ENCODE measurements at regions not wholly inside any gene's neighbourhood (a gene's known extent, or its start where the extent isn't known, plus 50 kb on each side); places are given as distances from the start of the nearest gene placed in this dataset.

GRCh38 chr2:7976206-7976605 lies 705.6 kb upstream of the ID2 start:
- intact Hi-C loops (cut with micrococcal nuclease), result no loop called here

- intact Hi-C loops (cut with micrococcal nuclease), result no loop called here
Measured at GRCh38 chr2:7977981-7978380, 703.9 kb upstream of the ID2 start.

DNA sequence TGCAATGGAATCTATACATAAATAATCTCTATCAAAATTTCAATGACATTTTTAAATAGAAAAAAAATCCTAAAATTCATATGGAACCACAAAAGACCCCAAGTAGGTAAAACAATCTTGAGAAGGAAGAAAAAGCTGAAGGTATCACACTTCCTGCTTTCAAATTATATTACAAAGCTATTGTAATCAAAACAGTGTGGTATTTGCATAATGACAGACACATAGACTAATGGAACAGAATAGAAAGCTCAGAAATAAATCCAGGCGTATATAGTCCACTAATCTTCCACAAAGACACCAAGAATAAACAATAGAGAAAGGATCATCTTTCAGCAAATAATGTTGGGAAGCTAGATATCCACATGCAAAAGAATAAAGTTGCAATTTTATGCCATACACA lies 699.8 kb upstream of the ID2 start:
- intact Hi-C loops (cut with micrococcal nuclease), result no loop called here

GRCh38 chr2:7983451-7983850 lies 698.4 kb upstream of the ID2 start:
- intact Hi-C loops (cut with micrococcal nuclease), result no loop called here

- intact Hi-C loops (cut with micrococcal nuclease), result no loop called here
Measured at GRCh38 chr2:7983912-7984311, 697.9 kb upstream of the ID2 start.

GRCh38 chr2:7984693-7985353 lies 697.0 kb upstream of the ID2 start:
- intact Hi-C loops (cut with micrococcal nuclease), result no loop called here

DNA sequence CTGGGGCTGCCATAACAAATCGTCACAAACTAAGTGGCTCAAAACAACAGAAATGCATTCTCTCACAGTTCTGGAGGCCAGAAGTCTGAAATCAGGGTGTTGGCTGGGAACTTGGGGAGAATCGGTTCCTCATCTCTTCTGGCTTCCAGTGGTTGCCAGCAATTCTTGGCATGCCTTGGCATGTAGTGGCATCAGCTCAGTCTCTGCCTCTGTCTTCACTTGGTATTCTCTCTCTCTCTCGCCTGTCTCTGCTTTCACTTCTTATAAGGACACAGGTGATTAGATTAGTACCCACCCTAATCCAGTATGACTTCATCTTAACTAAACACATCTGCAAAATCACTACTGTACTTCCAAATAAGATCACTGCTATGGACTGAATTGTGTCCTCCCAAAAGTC lies 695.4 kb upstream of the ID2 start:
- intact Hi-C loops (cut with micrococcal nuclease), result no loop called here

- intact Hi-C loops (cut with micrococcal nuclease), result no loop called here
Measured at GRCh38 chr2:7987992-7988391, 693.9 kb upstream of the ID2 start.

GRCh38 chr2:7988440-7988839 lies 693.4 kb upstream of the ID2 start:
- intact Hi-C loops (cut with micrococcal nuclease), result no loop called here

- intact Hi-C loops (cut with micrococcal nuclease), result no loop called here
Measured at GRCh38 chr2:7989823-7990222, 692.0 kb upstream of the ID2 start.

GRCh38 chr2:7992612-7993602 lies 688.9 kb upstream of the ID2 start:
- intact Hi-C loops (cut with micrococcal nuclease), result no loop called here

GRCh38 chr2:7994397-7994951 lies 687.4 kb upstream of the ID2 start:
- intact Hi-C loops (cut with micrococcal nuclease), result no loop called here

DNA sequence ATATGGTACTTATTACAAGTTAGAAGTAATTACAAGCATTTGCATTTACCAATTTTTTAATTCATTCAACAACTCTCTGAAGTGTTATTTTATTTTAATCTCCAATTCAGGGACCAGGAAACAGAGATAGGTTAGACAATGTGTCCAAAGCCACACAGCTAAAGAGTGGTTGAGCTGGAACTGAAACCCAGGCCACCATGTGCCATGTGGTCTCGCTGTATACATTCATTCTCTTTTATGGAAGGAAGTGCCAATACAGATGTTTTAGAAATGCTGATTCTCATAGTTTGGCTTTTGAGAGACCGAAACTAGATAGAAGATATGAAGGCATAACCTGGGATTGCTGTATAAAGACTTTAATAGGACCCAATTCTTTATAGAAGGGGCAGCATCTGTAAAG lies 684.6 kb upstream of the ID2 start:
- intact Hi-C loops (cut with micrococcal nuclease), result loop anchor here (5.0 kb wide), 2 partner anchors 570 to 685 kb away; partner anchors contain the start of gene ID2

DNA sequence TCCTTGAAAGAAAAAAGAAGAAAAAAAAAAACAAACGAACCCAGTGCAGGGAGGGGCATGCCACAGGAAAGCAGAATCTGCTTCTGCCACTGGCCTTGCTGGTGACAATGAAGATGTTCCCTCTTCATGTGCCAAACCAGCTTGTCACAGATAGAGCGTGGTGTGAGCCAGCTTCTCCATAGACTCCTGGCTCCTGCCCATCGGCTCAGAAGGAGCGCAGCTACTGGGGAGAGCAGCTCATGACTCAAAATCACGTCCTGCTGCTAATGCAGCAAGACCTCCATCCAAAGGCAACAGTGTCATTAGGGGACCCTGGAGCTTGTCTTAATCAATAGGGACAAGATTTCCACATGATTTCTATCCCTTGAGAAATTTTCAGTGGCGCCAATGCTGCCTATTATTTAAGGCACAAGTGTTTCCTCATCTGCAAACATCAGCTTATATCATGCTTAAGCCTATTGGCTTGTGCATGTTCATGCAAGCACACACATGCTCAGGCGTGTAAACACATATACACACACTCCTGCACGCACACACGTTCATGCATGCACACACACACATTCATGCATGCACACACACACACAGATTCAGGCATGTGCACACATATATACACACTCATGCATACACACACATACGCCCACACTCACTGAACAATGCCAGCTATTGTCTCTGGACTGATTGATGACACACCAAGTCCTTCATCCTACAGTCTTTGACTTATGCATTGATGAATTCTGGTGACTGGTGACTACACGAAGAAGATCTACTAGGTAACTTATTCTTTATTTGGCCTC lies 682.0 kb upstream of the ID2 start:
- intact Hi-C loops (cut with micrococcal nuclease), result loop anchor here (5.0 kb wide), 2 partner anchors 573 to 682 kb away; partner anchors contain the start of gene ID2

GRCh38 chr2:8000870-8001269 lies 681.0 kb upstream of the ID2 start:
- intact Hi-C loops (cut with micrococcal nuclease), result no loop called here

GRCh38 chr2:8002765-8003393 lies 679.0 kb upstream of the ID2 start:
- intact Hi-C loops (cut with micrococcal nuclease), result no loop called here

DNA sequence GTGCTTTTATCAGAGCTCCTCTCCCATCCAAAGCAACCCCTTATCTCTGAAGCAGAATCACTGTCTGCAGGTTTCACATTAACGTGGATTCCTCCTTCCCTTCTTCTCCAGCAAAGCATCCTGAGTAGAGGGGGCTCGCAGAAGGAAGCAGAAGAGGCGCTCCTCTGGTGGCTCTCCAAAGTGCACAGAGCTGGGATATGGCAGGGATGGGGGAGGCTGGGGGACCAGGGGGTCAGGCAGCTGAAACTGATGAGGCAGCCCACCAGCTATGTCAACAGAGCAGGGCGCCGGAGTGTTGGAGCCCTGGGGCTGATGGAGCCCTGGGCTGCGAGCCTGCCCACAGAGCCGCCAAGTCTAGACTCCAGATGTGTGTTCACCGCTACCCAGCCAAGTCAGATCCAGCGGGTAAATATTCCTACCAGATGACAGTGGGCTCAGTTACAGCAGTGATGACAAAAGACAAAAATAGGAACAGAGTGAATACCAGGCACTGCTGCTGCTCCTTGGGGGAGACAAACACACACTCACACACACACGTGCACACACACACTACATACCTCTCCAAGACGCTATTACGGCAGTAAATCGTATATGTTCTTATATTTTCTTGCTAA lies 678.3 kb upstream of the ID2 start:
- intact Hi-C loops (cut with micrococcal nuclease), result no loop called here

- intact Hi-C loops (cut with micrococcal nuclease), result no loop called here
Measured at GRCh38 chr2:8004250-8004681, 677.6 kb upstream of the ID2 start.

DNA sequence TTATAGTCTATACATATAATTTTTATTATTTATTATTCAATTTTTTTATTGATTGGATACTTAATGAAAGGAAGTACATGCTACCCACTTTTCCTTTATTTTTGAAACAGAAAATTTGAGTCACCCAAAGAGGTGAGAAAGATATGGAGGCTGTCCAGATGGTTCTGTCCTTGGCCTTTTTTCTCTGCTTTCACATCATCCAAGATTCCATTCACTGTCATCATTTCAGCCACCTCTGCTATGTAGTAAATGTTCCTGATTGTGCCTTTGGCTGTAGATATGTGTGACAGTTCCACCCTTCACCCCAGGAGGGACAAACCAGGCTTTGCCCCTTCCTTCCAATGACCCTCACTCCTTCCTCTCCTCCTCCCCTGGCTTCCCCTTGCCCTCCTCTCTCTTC lies 675.7 kb upstream of the ID2 start:
- intact Hi-C loops (cut with micrococcal nuclease), result no loop called here

GRCh38 chr2:8006626-8007025 lies 675.2 kb upstream of the ID2 start:
- intact Hi-C loops (cut with micrococcal nuclease), result no loop called here

All from T-helper 1 cell treated with Interleukin-12 subunit alpha and Interleukin-12 subunit beta and Interleukin-4 antibody, amounts not matched to agents 30 ng/mL and 1 ng/mL, for 36 hours (primary cell).